ENCODE measurements at regions not wholly inside any gene's neighbourhood (a gene's known extent, or its start where the extent isn't known, plus 50 kb on each side); places are given as distances from the start of the nearest gene placed in this dataset.
A peak's percentile ranks its signal among the peaks of the same experiment; 100 is the strongest.
"Not testable (repeated sequence)": the region's sequence is repeated elsewhere in the genome, so short reads cannot be mapped to it uniquely, and the experiment has no call there.

DNA sequence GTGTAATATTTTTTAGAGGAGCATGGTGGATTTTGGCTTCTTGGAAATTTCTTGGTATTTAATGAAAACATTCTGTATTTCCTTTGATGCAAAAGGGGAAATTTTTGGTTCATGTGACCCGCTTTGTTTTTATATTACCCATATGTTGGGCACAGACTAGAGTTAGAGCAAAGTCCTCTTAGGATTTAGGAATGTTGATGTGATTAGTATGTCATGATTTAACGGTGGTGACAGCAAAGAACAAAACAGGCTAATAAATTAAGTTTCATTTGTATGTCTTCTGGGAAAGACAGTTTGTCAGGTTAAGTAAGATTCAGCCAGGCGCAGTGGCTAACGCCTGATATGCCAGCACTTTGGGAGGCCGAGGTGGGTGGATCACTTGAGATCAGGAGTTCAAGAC, 304.6 kb downstream of the REEP3 start:
- peaks cover 5% of the 10 kb centered on the region for H3K36me3 Mint-ChIP-seq (ENCODE audit: insufficient read depth, unreplicated experiment)

DNA sequence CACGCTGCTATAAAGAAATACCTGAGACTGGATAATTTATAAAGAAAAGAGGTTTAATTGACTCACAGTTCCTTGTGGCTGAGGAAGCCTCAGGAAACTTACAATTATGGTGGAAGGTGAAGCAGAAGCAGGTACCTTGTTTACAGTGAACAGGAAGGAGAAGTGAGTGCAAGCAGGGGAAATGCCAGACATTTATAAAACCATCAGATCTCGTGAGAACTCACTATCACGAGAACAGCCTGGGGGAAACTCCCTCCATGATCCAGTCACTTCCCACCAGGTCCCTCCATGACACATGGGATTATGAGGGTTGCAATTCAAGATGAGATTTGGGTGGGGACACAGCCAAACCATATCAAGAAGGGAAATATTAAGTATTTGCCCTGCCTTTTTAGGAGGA, 305.8 kb downstream of the REEP3 start:
- intact Hi-C loops (cut with micrococcal nuclease); H3K9me3 Mint-ChIP-seq (ENCODE audit: unreplicated experiment); DNase-seq (ENCODE audit: unreplicated experiment); H3K4me1 Mint-ChIP-seq (ENCODE audit: insufficient read depth, unreplicated experiment); POLR2A ChIA-PET; CTCF ChIA-PET; H3K36me3 Mint-ChIP-seq (ENCODE audit: insufficient read depth, unreplicated experiment); H3K27me3 Mint-ChIP-seq (ENCODE audit: insufficient read depth, unreplicated experiment); H3K27ac Mint-ChIP-seq (ENCODE audit: low read depth, unreplicated experiment); H3K4me3 Mint-ChIP-seq (ENCODE audit: unreplicated experiment); BruUV-seq (replicated peaks): not testable (repeated sequence)

More for the DNA sequence above, 304.6 kb downstream of the REEP3 start:
- no peak for DNase-seq (ENCODE audit: unreplicated experiment)
- Mint-ChIP-seq H3K9me3 (ENCODE audit: unreplicated experiment) (no peaks in the 10 kb centered on the region), H3K4me3 (ENCODE audit: unreplicated experiment) (no peak overlapping the region), H3K27ac (ENCODE audit: low read depth, unreplicated experiment) (no peak overlapping the region), H3K4me1 (ENCODE audit: insufficient read depth, unreplicated experiment) (no peaks in the 10 kb centered on the region), H3K27me3 (ENCODE audit: insufficient read depth, unreplicated experiment) (no peaks in the 10 kb centered on the region)
- intact Hi-C loops (cut with micrococcal nuclease) = no loop called here
- ChIA-PET POLR2A (no interaction called here), CTCF (no interaction called here)
- BruUV-seq (replicated peaks) = no TSS peak
- no peak for TF ChIP-seq CTCF (IDR thresholded peaks at IDR 0.05; ENCODE audit: unreplicated experiment)

GRCh38 chr10:63829020-63829419, 307.8 kb downstream of the REEP3 start:
- no peak for TF ChIP-seq CTCF (IDR thresholded peaks at IDR 0.05; ENCODE audit: unreplicated experiment)
- Mint-ChIP-seq H3K27ac (ENCODE audit: low read depth, unreplicated experiment) (no peak overlapping the region), H3K4me3 (ENCODE audit: unreplicated experiment) (no peak overlapping the region), H3K36me3 (ENCODE audit: insufficient read depth, unreplicated experiment) (peaks cover 4% of the 10 kb centered on the region), H3K9me3 (ENCODE audit: unreplicated experiment) (no peaks in the 10 kb centered on the region), H3K27me3 (ENCODE audit: insufficient read depth, unreplicated experiment) (no peaks in the 10 kb centered on the region), H3K4me1 (ENCODE audit: insufficient read depth, unreplicated experiment) (no peaks in the 10 kb centered on the region)
- ChIA-PET CTCF (no interaction called here), POLR2A (no interaction called here)
- BruUV-seq (replicated peaks) = no TSS peak
- intact Hi-C loops (cut with micrococcal nuclease) = no loop called here
- DNase-seq (ENCODE audit: unreplicated experiment) = peak; percentile 65

DNA sequence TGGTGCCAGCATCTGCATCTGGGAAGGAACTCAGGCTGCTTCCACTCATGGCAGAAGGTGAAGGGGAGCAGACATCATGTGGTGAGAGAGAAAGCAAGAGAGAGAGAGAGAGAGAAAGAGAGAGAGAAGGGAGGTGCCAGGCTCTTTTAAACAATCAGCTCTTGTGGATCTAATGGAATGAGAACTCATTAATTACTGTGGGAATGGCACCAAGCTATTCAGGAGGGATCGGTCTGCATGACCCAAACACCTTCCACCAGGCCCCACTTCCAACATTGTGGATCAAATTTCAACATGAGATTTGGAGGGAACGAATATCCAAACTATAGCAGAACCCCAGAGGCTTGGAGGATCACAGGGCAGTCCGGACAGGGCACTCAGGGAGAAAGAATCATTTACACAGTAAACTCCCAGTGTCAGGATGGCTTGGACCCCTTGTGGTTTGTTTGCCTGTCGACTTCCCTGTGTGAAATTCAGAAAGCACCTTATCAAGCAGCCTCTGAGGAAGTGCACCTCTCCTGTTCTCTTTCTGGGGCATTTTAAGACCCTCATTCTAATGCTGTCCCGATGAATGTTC, 308.5 kb downstream of the REEP3 start:
- ChIA-PET POLR2A (no interaction called here), CTCF (interaction anchor here (0.7 kb wide), 1 partner anchor 291 kb away, joined by 3 read pairs; no protein-coding TSS in a partner anchor)
- Mint-ChIP-seq H3K4me3 (ENCODE audit: unreplicated experiment) (no peak overlapping the region), H3K27me3 (ENCODE audit: insufficient read depth, unreplicated experiment) (no peaks in the 10 kb centered on the region), H3K36me3 (ENCODE audit: insufficient read depth, unreplicated experiment) (peaks cover 4% of the 10 kb centered on the region), H3K9me3 (ENCODE audit: unreplicated experiment) (no peaks in the 10 kb centered on the region), H3K27ac (ENCODE audit: low read depth, unreplicated experiment) (no peak overlapping the region), H3K4me1 (ENCODE audit: insufficient read depth, unreplicated experiment) (no peaks in the 10 kb centered on the region)
- DNase-seq (ENCODE audit: unreplicated experiment) = no peak
- intact Hi-C loops (cut with micrococcal nuclease) = no loop called here
- no TSS peak for BruUV-seq (replicated peaks)
- no peak for TF ChIP-seq CTCF (IDR thresholded peaks at IDR 0.05; ENCODE audit: unreplicated experiment)

DNA sequence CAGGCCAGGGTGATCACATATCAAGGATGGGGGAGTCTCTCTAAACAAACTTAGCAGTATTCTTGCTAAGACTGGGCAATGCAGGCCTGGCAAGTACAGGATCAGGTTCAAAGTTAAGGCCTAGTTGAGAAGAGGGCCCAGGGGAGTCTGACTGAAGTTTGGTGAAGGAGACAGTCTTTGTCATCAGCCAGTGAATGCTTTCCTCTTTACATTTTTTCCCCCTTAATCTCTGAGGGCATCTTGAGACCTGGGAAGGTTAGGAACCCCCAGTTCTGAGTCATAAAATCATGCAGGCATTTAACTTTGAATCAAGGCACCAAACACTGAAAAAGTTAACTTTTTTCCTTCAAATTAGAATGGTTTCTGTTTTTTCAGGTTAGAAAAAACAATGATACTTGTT, 311.5 kb downstream of the REEP3 start:
- no peaks in the 10 kb centered on the region for H3K9me3 Mint-ChIP-seq (ENCODE audit: unreplicated experiment)
- TF ChIP-seq CTCF (IDR thresholded peaks at IDR 0.05; ENCODE audit: unreplicated experiment) = no peak
- ChIA-PET CTCF (interaction anchor here (1.7 kb wide), 1 partner anchor 13 kb away, joined by 12 read pairs; no protein-coding TSS in a partner anchor), POLR2A (no interaction called here)
- H3K4me3 Mint-ChIP-seq (ENCODE audit: unreplicated experiment) = no peak overlapping the region
- intact Hi-C loops (cut with micrococcal nuclease) = no loop called here
- no peaks in the 10 kb centered on the region for H3K4me1 Mint-ChIP-seq (ENCODE audit: insufficient read depth, unreplicated experiment)
- peaks cover 12% of the 10 kb centered on the region for H3K27me3 Mint-ChIP-seq (ENCODE audit: insufficient read depth, unreplicated experiment)
- H3K36me3 Mint-ChIP-seq (ENCODE audit: insufficient read depth, unreplicated experiment) = peaks cover 4% of the 10 kb centered on the region
- no peak overlapping the region for H3K27ac Mint-ChIP-seq (ENCODE audit: low read depth, unreplicated experiment)
- no peak for DNase-seq (ENCODE audit: unreplicated experiment)
- no TSS peak for BruUV-seq (replicated peaks)

All from MCF 10A (cell line).